ENCODE measurements at regions not wholly inside any gene's neighbourhood (a gene's known extent, or its start where the extent isn't known, plus 50 kb on each side); places are given as distances from the start of the nearest gene placed in this dataset.

- TF ChIP-seq, protein P1, sequence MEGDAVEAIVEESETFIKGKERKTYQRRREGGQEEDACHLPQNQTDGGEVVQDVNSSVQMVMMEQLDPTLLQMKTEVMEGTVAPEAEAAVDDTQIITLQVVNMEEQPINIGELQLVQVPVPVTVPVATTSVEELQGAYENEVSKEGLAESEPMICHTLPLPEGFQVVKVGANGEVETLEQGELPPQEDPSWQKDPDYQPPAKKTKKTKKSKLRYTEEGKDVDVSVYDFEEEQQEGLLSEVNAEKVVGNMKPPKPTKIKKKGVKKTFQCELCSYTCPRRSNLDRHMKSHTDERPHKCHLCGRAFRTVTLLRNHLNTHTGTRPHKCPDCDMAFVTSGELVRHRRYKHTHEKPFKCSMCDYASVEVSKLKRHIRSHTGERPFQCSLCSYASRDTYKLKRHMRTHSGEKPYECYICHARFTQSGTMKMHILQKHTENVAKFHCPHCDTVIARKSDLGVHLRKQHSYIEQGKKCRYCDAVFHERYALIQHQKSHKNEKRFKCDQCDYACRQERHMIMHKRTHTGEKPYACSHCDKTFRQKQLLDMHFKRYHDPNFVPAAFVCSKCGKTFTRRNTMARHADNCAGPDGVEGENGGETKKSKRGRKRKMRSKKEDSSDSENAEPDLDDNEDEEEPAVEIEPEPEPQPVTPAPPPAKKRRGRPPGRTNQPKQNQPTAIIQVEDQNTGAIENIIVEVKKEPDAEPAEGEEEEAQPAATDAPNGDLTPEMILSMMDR (IDR thresholded peaks at IDR 0.05), result no peak
- no peak for TF ChIP-seq POLR2A (IDR thresholded peaks at IDR 0.05)
- TF ChIP-seq POLR2AphosphoS5 (IDR thresholded peaks at IDR 0.05), result no peak
Measured at GRCh38 chr15:31528846-31529245, 202.2 kb downstream of the KLF13 start.

All from prostate gland (tissue), 2 donors.